ENCODE measurements at regions not wholly inside any gene's neighbourhood (a gene's known extent, or its start where the extent isn't known, plus 50 kb on each side); places are given as distances from the start of the nearest gene placed in this dataset.

DNA sequence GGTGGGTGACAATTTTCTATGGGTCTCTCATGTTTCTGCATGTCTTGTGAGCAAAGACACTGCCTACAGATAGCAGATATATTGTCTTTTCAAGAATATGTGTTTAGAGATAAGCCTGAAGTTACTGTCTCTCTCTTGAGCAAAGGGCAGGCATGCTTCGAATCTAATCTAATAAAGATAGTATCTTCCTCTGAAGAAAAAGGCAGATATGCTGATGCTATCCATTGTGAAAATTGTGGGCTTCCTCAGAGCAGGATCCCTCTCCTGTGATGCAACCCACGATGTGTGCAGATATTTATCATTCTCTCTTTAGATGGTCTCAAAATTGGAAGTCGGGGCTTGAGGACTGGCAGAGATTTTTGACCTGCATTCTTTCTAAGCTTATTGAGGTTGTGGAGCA lies 187.0 kb downstream of the DACT1 start:
- no peak overlapping the region for H2AFZ ChIP-seq (ENCODE audit: low read length)
- no peak overlapping the region for H3K4me2 ChIP-seq (ENCODE audit: low read depth, low read length)
- H3K79me2 ChIP-seq (ENCODE audit: insufficient read depth, low read length) = no peaks in the 10 kb centered on the region
- no peak overlapping the region for H3K4me3 ChIP-seq (replicated peaks in 1 of 3; ENCODE audit: insufficient read depth in 1 of 3, low read depth in 2 of 3, low read length in 3 of 3)
- no peak for TF ChIP-seq ASH2L (IDR thresholded peaks at IDR 0.05; ENCODE audit: insufficient read length, low read depth, low read length)
- no peak for TF ChIP-seq BHLHE40 (IDR thresholded peaks at IDR 0.05; ENCODE audit: low read length)
- TF ChIP-seq, protein P1, sequence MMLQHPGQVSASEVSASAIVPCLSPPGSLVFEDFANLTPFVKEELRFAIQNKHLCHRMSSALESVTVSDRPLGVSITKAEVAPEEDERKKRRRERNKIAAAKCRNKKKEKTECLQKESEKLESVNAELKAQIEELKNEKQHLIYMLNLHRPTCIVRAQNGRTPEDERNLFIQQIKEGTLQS (CRISPR knock-in tag; IDR thresholded peaks at IDR 0.05) = no peak
- TF ChIP-seq, protein P2, sequence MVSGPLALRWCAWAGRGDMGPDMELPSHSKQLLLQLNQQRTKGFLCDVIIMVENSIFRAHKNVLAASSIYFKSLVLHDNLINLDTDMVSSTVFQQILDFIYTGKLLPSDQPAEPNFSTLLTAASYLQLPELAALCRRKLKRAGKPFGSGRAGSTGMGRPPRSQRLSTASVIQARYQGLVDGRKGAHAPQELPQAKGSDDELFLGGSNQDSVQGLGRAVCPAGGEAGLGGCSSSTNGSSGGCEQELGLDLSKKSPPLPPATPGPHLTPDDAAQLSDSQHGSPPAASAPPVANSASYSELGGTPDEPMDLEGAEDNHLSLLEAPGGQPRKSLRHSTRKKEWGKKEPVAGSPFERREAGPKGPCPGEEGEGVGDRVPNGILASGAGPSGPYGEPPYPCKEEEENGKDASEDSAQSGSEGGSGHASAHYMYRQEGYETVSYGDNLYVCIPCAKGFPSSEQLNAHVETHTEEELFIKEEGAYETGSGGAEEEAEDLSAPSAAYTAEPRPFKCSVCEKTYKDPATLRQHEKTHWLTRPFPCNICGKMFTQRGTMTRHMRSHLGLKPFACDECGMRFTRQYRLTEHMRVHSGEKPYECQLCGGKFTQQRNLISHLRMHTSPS (CRISPR knock-in tag; IDR thresholded peaks at IDR 0.05; ENCODE audit: low read depth) = no peak
- TF ChIP-seq ZNF761 (CRISPR knock-in tag; conservative IDR thresholded peaks at IDR 0.05) = no peak
- no peak for TF ChIP-seq ZNF326 (CRISPR knock-in tag; IDR thresholded peaks at IDR 0.05; ENCODE audit: borderline replicate concordance)
- TF ChIP-seq, protein P3, sequence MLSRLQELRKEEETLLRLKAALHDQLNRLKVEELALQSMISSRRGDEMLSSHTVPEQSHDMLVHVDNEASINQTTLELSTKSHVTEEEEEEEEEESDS (CRISPR knock-in tag; IDR thresholded peaks at IDR 0.05; ENCODE audit: borderline replicate concordance) = no peak
- TF ChIP-seq U2AF1 (optimal IDR thresholded peaks at IDR 0.05; ENCODE audit: low read depth, low read length) = no peak
- no peak for TF ChIP-seq GATAD1 (CRISPR knock-in tag; IDR thresholded peaks at IDR 0.05)
- DNase-seq (ENCODE audit: low spot score) = no peak
- H3K9ac ChIP-seq (ENCODE audit: insufficient read depth, low read depth, low read length) = no peak overlapping the region
- no peaks in the 10 kb centered on the region for H3K27me3 ChIP-seq (ENCODE audit: control insufficient read depth in 1 of 2, insufficient read depth in 2 of 2, low read length in 2 of 2)
- CTCF ChIA-PET (ENCODE audit: low intra/inter-chr PET ratio, low total read pairs) = no interaction called here
- ATAC-seq = no peak
- peaks cover 6% of the 10 kb centered on the region for H3K4me1 ChIP-seq (ENCODE audit: insufficient read depth, low read length)
- no peaks in the 10 kb centered on the region for H3K36me3 ChIP-seq (replicated peaks in 1 of 2; ENCODE audit: control insufficient read depth in 1 of 2, insufficient read depth in 2 of 2, low read length in 2 of 2)
- POLR2A ChIA-PET = no interaction called here
- no TSS peak for BruUV-seq (replicated peaks)
- H3K27ac ChIP-seq (ENCODE audit: extremely low read length, insufficient read depth, low read length) = no peak overlapping the region
- 0 out of 2 replicates have a peak, but pooled peaks cover 7% of the 10 kb centered on the region for H3K9me3 ChIP-seq (ENCODE audit: low read length)
- FAIRE-seq = no peak
- in situ Hi-C loops (cut with HindIII; ENCODE audit: extremely low pct_ligation_motif_present, low pct_unique_long_range_greater_than_20kb) (no loop called here), intact Hi-C loops (cut with micrococcal nuclease; ENCODE audit: unreplicated experiment) (no loop called here)
- H4K20me1 ChIP-seq (ENCODE audit: insufficient read depth, low read length) = no peaks in the 10 kb centered on the region
- WGBS (ENCODE audit: low lambda C conversion rate) = 7% methylated on average over 3 of the region's 3 CpGs

Measured in HepG2 (cell line).